IPS DF 19.7 (cell line): ENCODE measurements at regions not wholly inside any gene's neighbourhood (a gene's known extent, or its start where the extent isn't known, plus 50 kb on each side); places are given as distances from the start of the nearest gene placed in this dataset.
"Not testable (repeated sequence)": the region's sequence is repeated elsewhere in the genome, so short reads cannot be mapped to it uniquely, and the experiment has no call there.

Experiments used
- DNase-seq: peaks from one replicate; pipeline ENCODE4 v3.0.0-alpha.2; 2013; ENCODE audit warnings: low read depth, low spot score

DNA sequence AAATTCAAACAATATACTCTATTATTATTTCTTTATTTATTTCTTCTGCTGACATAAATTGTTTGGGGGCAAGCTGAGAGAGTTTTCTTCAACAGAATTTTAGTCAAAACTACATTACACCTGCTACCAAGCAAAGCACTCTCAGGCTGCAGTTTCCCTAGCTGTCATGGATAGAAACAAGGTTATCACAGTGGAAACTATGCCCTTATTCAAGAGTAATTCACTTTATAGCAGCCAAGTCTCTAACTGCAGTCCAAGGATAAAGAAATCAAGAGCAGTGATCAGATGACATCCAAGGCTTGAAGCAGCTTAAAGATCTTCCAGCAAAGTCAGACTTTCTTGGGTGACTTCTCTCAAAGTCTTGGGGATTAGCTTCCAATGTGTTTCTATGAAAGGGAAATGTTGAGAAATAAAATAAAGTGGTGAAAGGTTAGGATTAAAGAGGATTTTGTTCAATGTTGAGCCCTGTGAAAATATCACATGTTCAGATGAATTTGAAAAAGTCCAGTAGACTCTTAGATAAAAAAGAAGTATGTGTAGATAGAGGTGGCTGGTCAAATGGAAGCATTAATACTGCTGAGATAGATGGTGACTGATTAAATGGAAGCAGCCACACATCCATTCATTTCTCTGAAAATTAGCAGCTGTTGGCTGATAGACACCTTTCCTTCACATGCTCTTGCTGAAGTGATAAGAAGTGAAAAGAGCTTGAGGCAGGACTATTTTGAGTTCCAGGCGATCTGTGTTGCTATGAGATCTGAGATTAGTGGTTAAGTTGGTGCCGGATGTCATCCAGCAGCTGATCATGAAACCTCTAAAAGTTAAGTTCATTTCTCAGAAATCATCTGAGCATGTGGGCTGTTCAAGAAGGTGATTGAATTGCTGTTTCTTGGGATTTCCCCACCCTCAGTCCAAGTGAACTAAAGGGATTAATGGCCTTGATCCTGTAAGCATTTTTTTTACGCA lies 257.8 kb upstream of the BTG1 start:
- DNase-seq = no peak

DNA sequence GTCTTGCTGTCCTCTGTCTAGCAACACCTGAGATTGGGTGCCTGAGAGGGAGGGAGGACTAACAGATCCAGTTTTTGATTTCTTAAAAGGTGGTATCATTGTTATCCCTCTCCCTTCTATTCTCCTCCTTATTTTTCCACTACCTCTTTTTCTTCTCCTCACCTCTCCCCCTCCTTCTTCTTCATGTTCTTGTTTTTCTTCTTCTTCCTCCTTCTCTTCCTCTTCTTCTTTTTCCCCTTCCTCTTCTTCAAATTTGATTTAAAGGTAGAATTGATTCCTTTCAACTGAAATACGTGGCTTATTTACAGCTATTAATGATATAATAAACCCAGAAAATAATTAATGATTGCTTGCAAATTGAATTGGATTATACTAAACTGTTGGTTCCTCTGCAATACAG lies 256.8 kb upstream of the BTG1 start:
- DNase-seq = no peak

DNA sequence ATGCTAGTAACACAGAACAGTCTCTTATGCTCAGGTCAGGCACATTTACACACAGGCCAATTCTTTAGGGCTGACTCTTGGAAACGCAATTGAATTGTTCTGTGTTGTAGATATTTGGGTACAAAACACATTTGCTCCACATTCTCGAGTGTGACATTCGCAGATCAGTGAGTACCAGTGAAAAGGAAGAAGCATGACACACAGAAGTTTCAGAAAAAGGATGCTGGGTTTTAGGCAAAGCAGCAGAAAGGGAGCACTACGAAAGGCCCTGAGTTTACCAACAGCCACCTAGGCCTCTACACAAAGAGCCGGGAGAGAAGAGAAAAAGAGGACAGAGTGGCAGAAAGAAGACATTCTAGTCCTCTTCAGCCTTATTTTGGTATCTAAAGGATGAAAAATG lies 254.4 kb upstream of the BTG1 start:
- no peak for DNase-seq

DNA sequence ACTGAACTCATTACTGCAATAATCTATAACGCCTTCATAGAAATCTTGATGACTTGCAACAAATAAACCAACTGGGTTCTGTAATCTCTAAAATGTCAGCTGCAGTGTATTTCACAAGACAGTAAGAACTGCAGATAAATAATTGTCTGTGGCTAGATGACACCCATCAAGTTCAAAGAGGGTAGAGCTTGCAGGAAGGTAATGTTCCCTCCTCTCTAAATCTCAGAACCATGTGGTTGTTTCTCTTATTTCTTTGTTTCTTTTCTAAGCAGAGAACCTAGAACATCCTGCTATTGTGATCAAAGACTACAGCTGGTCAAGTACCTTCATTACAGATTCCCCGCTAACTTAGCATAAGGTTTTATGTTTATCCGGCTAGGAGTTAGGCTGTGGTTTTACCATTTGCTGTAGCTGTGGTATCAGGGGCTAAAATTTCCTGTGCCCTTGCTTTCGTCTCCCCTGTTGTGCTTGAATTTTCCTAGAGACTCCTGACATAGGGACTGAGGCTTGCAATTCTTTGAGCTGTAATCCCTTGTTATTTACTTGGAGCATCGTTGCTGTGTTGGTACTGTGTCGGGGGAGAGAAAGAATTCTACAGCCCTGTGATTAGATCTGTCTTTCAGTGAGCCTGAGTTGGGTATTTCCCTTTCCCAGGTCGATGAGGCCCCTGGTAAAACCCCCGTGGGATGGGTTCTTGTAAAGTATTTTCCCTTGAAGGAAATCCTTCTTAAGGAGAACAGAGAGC lies 253.1 kb upstream of the BTG1 start:
- DNase-seq = no peak

DNA sequence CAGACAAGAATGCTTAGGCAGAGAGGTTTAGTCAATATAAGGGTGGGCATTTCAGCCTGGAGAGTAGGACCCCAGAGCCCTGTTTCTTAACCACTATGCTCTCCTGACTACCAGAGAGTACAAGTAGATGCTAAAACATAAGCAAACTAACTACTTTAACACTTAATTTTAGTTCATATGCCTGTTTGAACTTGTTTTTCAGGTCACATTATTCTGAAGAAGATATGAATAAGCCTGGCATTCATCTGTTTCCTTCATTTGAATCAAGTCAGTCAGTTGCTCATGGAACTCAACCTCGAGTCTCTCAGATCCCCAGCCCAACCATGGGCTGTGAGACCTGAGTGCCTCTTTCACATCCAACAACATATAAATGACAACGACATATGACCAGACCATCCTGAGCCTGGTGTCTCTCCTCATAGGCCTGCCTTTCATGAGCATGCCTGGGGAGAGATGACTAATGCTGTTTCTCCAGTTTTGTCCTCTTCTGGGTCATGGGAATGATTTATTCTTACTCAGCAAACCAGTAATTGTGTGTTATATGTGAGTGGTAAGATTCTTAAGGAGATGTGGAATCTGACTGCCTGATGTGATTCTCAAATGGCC lies 251.1 kb upstream of the BTG1 start:
- no peak for DNase-seq

DNA sequence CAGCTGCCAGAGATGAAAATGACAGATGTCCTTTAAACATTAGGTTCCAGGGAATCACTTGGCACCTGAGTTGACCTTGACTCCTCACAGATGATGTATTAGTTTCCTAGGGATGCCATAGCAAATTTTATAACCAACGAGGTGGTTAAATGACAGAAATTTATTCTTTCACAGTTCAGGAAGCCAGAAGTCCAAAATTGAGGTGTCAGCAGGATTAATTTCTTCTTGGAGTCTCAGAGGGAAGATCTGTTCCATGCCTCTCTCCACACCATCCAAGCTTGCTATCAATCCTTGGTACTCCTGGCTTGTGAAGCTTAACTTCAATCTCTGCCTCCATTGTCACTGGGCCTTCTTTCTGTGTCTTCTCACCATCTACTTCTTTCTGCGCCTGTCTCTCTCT lies 249.7 kb upstream of the BTG1 start:
- no peak for DNase-seq

DNA sequence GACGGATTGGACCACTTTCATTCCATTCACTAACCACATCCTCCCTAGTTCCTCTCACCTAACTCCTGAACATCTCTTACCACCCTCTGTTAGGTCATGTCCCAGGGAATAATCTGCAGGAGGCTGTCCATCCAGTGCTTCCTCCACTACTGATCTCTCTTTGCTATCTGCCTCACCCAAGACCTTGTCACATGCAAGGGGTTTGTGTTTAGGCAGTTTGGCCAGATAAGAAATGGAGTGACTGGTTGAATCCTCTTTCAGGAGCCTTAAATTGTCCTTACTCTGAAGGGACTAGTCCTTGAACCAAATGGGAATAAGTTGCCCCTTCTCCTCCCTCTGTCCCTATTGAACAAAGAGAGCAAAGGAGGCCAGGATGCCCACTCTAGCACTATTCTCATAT lies 249.2 kb upstream of the BTG1 start:
- DNase-seq = no peak

DNA sequence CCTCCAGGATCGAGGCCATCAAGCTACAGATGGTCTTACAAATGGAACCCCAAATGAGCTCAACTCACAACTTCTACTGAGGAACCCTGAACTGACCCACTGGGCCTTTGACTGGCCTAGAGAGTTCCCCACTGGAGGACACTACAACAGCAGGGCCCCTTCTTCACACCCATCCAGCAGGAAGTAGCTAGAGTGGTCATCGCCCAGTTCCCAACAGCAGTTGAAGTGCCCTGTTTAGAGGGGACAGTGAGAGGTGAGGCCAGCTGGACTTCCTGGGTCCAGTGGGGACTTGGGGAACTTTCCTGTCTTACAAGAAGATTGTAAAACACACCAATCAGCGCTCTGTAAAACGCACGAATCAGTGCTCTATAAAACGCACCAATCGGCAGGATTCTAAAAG lies 247.9 kb upstream of the BTG1 start:
- DNase-seq = no peak

DNA sequence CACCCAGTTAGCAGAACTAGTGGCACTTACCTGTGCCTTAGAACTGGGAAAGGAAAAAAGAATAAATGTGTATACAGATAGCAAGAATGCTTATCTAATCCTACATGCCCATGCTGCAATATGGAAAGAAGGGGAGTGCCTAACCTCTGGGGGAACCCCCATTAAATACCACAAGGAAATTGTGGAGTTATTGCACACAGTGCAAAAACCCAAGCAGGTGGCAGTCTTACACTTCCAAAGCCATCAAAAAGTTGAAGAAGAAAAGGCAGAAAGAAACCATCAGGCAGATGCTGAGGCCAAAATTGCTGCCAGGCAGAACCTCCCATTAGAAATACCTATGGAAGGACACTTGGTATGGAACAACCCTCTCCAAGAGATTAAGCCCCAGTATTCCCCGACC lies 246.1 kb upstream of the BTG1 start:
- not testable (repeated sequence) for DNase-seq

DNA sequence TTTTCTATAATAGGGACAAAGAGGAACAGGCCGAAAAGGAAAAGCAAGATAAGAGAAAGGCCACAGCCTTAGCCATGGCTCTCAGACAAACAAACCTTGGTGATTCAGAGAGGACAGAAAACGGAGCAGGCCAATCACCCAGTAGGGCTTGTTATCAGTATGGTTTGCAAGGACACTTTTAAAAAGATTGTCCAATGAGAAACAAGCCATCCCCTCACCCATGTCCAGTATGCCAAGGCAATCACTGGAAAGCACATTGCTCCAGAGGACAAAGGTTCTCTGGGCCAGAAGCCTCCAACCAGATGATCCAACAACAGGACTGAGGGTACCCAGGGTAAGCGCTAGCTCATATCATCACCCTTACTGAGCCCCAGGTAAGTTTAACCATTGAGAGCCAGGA lies 243.8 kb upstream of the BTG1 start:
- no peak for DNase-seq

DNA sequence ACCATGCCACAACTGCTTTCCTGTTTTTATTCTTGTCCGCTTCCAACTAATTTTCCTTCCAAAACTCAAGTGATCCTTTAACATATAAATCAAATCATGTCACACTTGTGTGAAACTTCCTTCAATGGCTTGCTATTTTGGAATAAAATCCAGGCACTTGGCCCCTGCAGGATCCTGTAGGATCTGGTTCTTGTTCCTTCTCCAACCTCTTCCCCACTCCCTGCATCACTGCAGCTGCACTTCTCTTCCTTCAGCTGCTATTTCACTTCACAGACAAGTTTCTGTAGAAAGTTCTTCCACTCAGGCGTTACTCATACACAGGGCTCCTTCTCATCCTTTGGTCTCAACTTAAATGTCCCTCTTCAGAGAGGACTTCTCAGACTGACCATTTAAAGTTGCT lies 239.7 kb upstream of the BTG1 start:
- no peak for DNase-seq

DNA sequence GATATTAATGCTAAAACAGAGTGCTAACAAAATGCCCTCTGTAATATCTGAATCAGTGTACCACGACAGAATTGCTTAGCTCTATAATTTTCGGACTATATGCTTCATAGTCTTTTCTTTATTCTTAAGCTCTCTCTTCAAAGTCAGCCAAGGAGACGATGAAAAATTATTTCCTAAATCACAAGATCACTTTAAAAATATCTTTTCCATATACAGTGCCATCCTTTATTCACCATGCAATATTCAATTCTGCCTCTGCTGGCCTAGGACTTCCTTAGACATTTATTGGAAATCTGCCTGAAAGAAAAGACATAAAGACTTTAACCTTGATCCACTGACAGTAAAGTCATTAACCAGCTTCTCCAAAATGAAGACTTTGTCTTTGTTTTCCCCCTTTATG lies 238.9 kb upstream of the BTG1 start:
- DNase-seq = no peak

DNA sequence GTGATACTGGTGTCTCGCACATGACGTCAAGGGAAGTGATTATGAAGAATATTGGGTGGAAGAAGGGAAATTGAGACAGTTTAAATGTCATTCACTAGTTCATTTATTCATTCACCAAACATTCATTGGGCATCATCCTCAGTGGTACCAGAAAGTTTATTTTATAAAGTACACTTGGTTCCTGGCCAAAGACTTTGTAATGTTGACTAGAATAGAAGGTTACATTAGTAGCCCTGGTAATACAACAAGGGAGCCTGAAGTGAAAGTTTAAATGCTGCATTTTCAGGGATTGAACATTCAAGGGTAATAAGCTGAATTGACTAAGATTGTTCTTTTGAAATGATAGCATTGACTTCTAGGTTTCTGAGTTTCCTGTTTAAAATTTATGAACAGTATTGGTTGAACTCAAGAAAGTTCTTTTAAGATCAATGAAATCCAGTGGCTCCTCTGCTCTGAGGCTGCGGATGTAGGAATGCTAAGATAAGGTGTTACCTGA lies 236.8 kb upstream of the BTG1 start:
- no peak for DNase-seq

DNA sequence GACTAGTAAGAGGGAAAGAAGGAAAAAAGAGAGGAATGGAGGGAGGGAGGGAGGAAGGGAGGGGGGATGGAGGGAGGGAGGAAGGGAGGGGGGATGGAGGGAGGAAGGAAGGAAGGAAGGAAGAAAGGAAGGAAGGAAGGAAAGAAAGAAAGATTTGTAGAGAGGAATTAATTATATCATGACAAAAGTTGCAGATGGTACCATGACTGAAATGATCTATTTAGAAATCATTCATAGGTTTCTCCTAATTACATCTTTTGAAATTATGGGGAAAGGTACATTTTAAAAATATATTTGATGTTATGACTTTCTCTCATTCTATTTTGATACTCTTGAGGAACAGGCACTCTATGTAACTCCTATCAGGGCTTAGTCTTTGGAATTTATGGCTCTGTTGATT lies 236.2 kb upstream of the BTG1 start:
- no peak for DNase-seq

DNA sequence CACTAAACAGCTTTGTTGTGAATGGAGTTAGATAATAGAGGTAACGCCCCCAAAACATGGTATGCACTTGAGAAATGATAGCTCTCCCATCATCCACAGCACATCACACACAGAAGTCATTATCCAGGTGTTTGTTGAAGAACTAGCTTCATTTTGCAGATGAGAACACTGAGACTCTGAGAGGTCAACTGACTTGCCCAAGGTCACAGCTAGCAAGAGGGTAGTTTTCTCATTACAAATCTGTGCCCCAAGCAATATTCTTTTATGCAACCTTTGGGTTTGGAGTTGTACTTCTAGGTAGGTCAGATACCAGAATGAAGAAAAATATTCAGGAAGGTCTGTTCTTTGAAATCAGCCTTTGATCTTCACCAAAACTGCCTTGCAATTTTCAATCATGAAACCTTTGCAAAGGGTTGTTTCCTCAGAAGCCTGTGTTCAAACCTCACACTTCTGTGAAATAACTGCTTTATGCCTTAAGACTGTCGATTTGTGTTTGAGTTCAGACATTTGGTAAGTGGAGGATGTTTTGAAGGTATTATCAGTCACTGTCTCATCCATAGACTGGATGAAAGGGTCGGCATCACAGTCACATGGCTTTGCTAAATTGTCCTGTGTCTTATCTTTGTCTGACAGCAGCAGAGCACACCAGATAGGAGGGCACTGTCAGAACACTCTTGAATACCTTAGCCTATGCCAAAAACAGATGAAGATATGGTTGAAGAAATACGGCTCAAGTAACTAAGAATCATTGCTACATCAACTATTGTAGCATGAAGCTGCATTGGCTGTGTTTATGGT lies 233.2 kb upstream of the BTG1 start:
- DNase-seq = no peak

DNA sequence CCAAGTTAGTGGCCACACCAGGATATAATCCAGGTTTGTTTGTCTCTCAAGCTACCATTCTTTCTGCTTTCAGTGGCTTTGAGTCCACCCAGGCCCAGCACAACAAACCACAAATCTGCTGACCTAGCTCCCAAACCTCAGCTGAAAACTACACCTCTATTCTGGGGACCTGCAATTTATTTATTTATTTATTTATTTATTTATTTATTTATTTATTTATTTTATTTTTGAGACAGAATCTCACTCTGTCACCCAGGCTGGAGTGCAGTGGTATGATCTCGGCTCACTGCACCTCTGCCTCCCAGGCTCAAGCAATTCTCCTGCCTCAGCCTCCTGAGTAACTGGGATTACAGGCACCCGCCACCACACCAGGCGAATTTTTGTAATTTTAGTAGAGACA lies 229.9 kb upstream of the BTG1 start:
- not testable (repeated sequence) for DNase-seq

DNA sequence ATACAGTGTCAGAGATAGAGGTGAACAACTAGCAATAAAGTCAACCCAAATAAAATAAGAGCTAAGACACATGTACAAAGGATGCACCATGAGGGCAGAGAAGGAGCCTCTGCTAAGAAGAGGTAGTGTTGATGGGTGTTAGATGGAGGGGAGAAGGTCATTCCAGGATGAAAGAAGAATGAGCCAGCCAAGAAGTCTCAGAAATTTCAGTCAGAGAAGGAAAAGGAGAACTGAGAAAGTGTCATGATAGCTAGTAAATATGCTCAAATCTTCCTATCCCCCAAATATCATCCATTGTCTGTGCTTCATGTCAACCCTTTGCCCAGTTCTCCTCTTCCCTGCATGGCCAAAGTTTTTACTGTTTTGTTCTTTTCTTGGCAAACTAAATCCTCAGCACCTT lies 225.2 kb upstream of the BTG1 start:
- no peak for DNase-seq

DNA sequence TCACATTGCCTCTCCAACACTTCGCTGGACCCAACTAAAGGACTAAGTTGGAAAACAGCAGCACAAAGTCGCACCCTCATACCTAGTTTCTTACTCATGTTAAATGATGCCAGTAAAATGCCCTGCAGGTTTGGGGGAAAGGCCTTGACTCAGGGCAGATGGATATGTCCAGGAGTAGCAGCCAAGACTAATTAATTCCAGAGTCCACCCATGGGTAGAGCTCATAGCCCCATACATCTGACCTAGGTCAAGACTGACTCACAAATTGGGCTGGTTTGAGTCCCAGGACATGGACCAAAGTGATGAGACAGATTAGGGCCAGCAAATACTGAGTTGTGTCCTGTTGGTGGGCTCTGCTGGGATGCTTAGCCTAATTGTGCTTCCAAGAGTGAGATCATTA lies 224.0 kb upstream of the BTG1 start:
- no peak for DNase-seq

DNA sequence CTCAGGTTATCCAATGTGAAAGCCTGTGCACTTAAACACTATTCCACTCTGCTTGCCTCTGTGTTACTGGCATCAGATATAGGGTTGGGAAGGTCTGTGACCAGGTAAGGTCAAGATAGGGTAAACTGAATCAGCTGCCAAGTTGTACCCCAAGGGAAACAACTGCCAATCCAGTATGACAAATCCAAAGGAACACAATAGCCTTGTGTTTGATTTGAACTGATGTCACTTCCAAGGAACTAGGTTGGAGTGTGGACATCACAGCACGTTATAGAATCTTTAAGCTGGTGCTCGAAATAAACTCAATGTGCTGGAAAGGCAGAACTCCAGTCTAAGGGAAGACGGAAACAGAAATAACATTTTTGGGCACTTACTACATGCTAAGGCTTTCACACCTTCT lies 223.4 kb upstream of the BTG1 start:
- no peak for DNase-seq

DNA sequence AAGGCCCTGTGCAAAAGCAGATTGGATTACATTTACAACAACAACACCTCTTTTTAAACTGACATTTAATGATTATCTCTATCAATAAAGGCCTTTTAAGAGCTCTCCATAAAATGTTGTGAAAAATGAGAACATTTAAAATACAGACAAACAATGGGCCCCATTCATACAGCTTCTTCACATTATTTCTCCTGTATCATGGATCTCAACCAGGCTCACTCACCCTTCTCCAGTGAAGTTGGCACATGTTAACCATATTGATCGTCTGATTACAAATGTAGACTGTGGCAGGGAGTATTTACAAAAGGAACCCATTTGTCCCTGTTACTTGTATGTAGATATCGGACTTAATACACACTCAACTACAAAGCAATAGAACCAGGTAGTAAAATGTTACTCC lies 220.2 kb upstream of the BTG1 start:
- no peak for DNase-seq

DNA sequence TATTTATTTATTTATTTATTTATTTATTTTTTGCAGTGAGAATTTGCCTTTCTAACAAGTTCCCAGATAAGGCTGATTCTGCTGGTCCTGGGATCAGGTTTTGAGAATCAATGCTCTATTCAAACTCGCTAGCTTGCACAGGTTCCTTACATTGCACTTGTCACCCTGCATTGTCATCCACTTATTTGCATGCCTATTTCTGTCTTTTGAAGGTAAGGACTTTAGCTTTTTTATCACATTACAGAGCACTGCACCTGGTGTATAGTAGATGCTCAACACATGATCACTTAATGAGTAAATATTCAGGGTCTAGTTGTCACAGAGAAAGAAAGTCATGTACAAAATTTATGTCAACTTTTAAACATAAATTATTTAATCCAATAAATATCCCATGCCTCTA lies 219.7 kb upstream of the BTG1 start:
- no peak for DNase-seq
